HG02588 (cell line): ENCODE measurements at regions not wholly inside any gene's neighbourhood (a gene's known extent, or its start where the extent isn't known, plus 50 kb on each side); places are given as distances from the start of the nearest gene placed in this dataset.

ENCODE experiments used
- ATAC-seq: cut with Tn5 transposase; IDR thresholded peaks from one replicate; pipeline ENCODE4 v1.9.1; 2021; ENCODE audit warnings: mild to moderate bottlenecking, moderate library complexity; ENCODE audit not compliant: unreplicated experiment

DNA sequence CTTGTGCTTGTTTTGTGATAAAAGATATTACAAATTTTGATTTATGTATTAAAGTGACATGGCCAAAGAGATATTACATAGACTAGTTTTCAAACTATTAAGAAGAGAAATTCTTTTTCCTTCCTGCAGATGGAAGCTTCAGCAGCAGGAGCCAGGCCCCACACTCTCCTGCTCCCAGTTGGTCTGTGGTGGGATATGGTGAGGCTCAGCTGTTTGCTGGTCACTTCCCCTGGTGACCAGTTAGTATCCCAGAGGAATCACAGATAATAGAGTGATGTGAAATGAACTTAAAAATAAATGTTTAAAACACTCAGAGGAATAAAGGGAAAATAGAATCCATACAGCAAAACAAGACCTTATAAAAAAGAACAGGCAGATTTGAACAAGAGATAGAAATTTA is 154.7 kb downstream of the KTN1 start:
- no peak for ATAC-seq

- ATAC-seq: no peak
Observed at GRCh38 chr14:55739967-55740648, 160.1 kb downstream of the KTN1 start.

GRCh38 chr14:55740649-55740989 is 160.6 kb downstream of the KTN1 start:
- no peak for ATAC-seq

DNA sequence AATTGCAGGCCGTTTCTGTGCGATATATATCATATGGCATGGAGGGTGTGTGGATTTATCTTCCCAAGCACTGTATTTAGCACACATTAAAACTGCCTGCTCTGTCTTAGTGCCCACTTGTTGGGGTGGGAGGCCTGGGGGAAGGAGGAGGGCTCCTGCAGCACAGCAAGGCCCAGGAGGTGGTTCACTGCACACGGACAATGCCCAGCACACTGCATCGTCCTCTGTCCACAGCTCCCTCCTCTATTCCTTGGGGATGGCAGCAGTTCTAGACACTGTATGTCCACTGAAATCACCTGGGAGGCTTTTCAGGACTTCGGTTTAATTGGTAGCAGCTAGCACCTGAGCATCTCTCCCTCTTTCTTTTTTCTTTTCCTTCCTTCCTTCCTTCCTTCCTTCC is 161.2 kb downstream of the KTN1 start:
- ATAC-seq: no peak

- no peak for ATAC-seq
Observed at GRCh38 chr14:55743551-55743950, 163.5 kb downstream of the KTN1 start.

GRCh38 chr14:55744321-55744720 is 164.3 kb downstream of the KTN1 start:
- no peak for ATAC-seq

DNA sequence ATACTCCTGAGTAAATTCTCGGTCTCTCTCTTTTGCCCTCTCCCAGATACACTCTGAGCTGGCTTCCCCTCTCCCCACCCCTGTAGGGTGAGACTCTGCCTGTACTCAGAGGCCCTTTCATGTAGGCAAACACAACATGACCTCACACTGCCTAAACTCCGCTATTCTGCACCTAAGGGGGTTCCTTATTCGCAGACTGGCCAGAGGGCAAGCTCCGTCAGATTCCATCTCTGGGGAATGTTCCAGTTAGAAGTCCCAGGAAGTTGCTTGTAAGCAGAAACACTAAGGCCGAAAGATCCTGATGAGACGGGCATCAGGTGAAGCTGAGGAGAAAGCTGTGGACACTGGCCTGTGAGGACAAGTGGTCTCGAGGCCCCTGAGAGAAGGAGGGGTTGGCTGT is 165.9 kb downstream of the KTN1 start:
- no peak for ATAC-seq

GRCh38 chr14:55746558-55746957 is 166.6 kb downstream of the KTN1 start:
- ATAC-seq: no peak

GRCh38 chr14:55747186-55747585 is 167.2 kb downstream of the KTN1 start:
- ATAC-seq: no peak

- no peak for ATAC-seq
Observed at GRCh38 chr14:55749201-55749812, 169.3 kb downstream of the KTN1 start.

DNA sequence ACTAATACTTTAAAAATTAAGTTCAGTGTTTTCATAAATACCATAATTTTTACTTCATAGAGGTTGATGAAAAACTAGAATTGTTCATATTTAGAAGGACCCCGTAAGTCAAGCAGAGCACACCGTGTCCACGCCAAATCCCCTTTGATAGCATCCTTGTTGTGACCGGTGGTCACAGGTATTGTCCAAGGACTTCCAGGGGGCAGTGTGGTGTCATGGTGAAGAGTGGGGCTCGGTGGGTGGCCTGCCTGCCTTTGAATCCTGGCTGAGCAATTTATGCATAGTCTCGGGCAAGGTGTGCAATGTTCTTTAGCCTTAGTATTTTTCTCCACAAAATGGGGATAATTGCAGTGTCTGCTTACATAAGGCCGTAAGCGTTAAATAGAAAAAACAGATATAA is 169.9 kb downstream of the KTN1 start:
- no peak for ATAC-seq

GRCh38 chr14:55752580-55753390 is 172.8 kb downstream of the KTN1 start:
- ATAC-seq: no peak

DNA sequence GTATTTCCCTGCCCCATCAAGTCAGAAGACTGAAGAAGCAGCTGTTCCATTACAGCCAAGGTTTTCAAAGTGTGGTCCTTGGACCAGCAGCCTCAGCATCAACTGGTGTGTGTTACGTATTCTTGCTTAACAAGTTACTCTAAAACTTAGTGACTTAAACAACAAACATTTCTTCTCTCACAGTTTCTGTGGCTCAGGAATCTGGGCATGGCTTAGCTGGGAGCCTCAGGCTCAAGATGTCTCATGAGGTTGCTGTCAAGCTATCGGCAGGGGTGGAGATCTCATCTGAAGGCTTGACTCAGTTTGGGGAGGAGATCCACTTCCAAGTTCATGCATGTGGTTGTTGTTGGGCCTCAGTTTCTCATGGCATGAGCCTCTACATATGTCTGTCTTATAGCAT is 174.5 kb downstream of the KTN1 start:
- no peak for ATAC-seq

DNA sequence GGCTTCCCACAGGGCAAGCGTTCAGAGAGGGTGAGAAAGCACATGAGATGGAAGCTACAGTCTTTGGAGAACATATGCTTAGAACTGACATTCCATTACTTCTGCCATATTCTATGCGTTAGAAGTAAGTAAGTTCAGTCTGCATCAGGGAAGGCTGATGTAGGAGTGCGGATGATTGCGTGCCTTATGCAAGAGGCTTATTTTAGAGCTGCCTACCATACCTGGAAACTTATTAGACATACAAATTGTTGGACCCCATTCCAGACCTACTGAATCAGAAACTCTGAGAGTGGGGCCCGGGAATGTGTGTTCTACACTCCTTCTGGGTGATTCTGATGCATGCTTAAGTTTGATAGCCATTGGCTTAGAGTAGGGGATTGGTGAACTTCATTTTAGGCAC is 174.9 kb downstream of the KTN1 start:
- no peak for ATAC-seq

- ATAC-seq: no peak
Observed at GRCh38 chr14:55756078-55756477, 176.1 kb downstream of the KTN1 start.

DNA sequence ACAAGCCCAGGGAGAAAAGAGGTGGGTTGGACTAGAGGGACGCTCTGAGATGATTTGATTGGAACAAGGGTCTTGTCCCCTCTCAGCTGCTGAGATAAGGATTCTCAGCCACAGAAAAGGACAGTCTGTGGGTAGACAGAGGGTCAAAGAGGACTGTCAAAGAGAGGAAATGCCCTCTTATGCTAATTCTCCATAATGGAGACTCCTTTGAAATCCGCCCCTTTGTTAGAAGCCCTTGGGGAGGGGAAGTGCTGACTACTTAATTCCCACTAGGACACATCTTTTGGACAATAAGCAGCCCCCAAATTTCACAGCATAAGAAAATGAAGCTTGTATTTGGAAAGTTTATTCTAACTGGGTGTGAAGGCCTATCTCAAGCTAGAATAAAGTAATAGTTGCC is 176.6 kb downstream of the KTN1 start:
- no peak for ATAC-seq

GRCh38 chr14:55758796-55759195 is 178.8 kb downstream of the KTN1 start:
- ATAC-seq: no peak

DNA sequence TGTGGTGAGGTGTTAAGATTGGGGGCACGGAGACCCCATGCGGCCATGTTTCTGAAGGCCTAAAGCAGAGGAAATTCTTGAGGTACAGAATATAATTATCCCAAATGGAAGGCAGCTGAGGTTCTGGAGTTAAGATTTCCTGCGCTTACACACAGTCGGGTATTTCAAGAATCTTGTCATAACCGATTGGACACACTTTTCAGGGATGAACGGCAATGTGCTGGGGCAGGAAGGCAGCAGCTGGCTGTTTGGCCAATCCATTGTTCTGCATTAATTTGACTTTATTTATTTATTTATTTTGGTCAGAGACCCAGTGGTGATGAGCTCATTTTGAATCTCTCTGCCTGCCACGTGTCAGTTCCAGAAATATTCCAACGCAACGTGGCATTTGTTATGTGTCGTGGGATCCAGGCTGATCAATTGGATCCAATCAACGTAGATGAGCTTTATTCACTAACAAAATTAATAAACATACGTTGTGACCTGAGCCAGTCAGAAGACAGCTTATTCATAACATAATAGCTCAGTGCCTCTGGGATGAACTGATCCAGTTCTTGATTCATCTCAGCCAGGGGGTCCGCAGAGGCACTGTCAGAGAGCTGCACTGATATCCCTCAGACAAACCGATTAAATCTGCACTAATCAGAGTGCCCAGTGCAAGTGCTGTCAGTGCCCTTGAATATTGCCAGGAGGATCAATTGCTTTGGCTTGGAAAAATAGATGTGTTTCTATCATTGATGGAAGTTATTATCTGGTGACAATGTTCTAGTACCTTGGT is 181.0 kb downstream of the KTN1 start:
- ATAC-seq: no peak

GRCh38 chr14:55761651-55762050 is 181.6 kb downstream of the KTN1 start:
- no peak for ATAC-seq

GRCh38 chr14:55762595-55763232 is 182.7 kb downstream of the KTN1 start:
- ATAC-seq: peak; percentile 80

- no peak for ATAC-seq
Observed at GRCh38 chr14:55764784-55765183, 184.8 kb downstream of the KTN1 start.
